ENCODE measurements at regions not wholly inside any gene's neighbourhood (a gene's known extent, or its start where the extent isn't known, plus 50 kb on each side); places are given as distances from the start of the nearest gene placed in this dataset.

- no peak for TF ChIP-seq CTCF (conservative IDR thresholded peaks at IDR 0.05)
- no peak overlapping the region for H3K27ac ChIP-seq
Measured at GRCh38 chr6:33918175-33918695, 114.4 kb upstream of the MLN start.

- no peak overlapping the region for H3K27ac ChIP-seq
- no peak for TF ChIP-seq CTCF (conservative IDR thresholded peaks at IDR 0.05)
Measured at GRCh38 chr6:33915134-33915533, 111.3 kb upstream of the MLN start.

- no peak for TF ChIP-seq CTCF (conservative IDR thresholded peaks at IDR 0.05)
Measured at GRCh38 chr6:33914645-33915044, 110.8 kb upstream of the MLN start.

GRCh38 chr6:33912195-33912594 is 108.4 kb upstream of the MLN start:
- H3K27ac ChIP-seq, result no peak overlapping the region
- no peak for TF ChIP-seq CTCF (conservative IDR thresholded peaks at IDR 0.05)

More at GRCh38 chr6:33914645-33915044, 110.8 kb upstream of the MLN start:
- no peak overlapping the region for H3K27ac ChIP-seq

GRCh38 chr6:33911488-33911887 is 107.7 kb upstream of the MLN start:
- no peak for TF ChIP-seq CTCF (conservative IDR thresholded peaks at IDR 0.05)

GRCh38 chr6:33910594-33910993 is 106.8 kb upstream of the MLN start:
- TF ChIP-seq CTCF (conservative IDR thresholded peaks at IDR 0.05), result no peak

More at GRCh38 chr6:33911488-33911887, 107.7 kb upstream of the MLN start:
- H3K27ac ChIP-seq, result no peak overlapping the region

GRCh38 chr6:33909737-33910136 is 105.9 kb upstream of the MLN start:
- TF ChIP-seq CTCF (conservative IDR thresholded peaks at IDR 0.05), result no peak
- no peak overlapping the region for H3K27ac ChIP-seq

More at GRCh38 chr6:33910594-33910993, 106.8 kb upstream of the MLN start:
- no peak overlapping the region for H3K27ac ChIP-seq
